Inflammatory macrophage treated with lipopolysaccharide for 4 hours (primary cell): ENCODE measurements at regions not wholly inside any gene's neighbourhood (a gene's known extent, or its start where the extent isn't known, plus 50 kb on each side); places are given as distances from the start of the nearest gene placed in this dataset.

Source experiments
- DNase-seq: peaks from one replicate; pipeline ENCODE4 v3.0.0-alpha.2; 2020

DNA sequence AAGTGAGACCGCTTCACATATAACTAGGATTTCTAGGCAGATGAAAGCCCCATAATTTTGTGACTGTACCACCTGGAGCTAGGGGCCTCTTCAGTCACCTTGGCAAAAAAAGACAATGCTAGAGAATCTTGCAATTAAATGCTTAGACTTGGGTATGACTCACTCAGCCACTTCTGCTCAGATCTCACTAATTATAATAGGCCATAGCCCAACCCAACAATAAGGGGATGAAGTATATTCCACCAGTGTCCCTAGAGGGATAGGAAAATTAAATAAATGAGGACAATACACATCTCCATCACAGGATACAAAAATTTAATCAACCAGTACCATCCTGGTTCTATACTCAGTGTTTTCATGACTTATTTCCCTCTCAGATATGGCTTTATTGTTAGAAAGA is 1079.9 kb upstream of the C9orf72 start:
- no peak for DNase-seq

DNA sequence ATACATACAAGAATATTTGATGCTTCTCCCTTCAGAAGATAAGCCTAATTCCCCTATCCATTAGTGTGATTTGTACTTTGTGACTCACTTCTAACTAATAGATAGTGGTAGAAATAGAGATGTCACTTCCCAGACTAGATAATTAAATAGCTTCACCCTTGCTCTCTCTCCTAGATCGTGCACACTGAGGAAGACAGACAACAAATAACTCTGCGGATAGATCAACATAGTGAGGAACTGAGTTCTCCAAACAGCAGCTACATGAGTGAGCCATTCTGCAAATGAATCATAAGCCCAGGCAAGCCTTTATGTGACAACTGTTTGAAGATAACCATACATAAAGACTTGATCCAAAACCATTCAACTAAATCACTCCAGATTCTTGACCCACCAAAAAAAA is 1083.4 kb upstream of the C9orf72 start:
- no peak for DNase-seq

DNA sequence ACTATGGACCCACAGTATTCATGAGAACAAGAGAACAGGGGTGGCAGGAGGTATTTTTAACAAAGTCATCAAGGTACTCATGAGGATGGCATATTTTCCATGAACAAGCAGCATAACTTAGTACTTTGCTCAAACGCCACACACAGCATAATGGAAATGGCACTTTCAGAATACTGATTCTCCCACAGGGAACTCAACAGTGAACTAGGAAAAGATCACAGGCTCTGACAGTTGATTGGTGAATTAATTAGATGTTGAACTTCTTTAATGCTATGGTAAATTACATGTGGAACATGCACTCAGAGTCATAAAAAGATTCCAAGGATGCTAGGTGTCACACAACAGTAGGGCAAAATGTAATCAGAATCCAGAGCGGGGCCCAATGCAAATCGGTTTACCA is 1088.6 kb upstream of the C9orf72 start:
- no peak for DNase-seq

DNA sequence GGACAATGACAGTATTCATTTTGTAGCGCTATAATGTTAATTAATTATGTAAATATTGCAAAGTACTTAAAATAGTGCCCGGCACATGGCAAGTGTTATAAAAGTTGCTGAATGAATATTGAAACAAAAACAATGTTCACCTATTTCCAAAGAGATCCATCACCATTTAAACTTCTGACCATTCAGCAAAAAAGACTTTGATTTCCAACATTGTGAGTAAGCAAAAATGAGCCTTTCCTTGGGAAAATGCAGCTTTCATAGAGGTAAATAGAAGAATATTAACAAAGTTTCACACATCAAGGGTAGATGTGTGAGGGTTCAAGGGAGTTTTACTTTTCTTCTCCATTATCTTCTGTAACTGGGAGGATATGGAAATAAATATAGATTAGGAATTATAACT is 1089.4 kb upstream of the C9orf72 start:
- DNase-seq = no peak

GRCh38 chr9:28668158-28668557 is 1094.9 kb upstream of the C9orf72 start:
- no peak for DNase-seq

DNA sequence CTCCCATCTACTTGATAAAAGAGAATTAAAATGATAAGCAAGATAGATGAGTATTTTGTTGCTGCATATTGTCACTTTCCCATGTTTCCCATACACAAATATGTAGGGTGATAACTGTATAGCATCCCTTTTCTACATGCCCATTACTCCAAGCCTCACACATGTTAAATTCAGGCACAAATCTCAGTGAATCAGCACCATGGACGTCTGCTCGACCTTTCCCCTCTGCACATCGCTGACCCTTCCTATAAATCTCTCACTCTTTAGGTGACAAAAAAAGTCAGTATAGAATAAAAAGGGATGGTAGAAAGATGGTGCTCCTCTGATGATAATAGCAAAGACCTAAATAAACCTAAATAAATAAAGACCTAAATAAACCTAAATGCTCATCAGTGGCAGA is 1097.7 kb upstream of the C9orf72 start:
- no peak for DNase-seq

GRCh38 chr9:28678097-28678496 is 1104.8 kb upstream of the C9orf72 start:
- no peak for DNase-seq

- no peak for DNase-seq
Measured at GRCh38 chr9:28688172-28688571, 1114.9 kb upstream of the C9orf72 start.

GRCh38 chr9:28692012-28692411 is 1118.7 kb upstream of the C9orf72 start:
- no peak for DNase-seq

DNA sequence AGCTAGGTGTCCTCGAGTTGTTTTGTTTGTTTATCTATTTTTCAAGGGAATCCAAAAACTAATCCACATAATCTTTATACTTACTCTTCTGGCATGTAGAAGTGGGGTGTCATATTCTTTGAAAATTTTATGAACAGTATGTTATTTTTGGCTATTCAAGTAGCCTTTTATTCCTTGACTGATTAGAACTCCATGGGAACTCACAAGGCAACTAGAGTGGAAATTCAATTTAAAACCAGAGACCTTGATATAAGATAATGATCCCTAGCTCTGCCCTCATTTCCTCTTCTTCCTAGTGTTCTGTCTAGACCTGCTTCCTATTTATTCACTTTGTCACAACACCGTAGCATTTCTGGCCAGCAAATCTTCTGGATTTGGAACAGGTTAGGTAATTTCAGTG is 1123.7 kb upstream of the C9orf72 start:
- no peak for DNase-seq

- no peak for DNase-seq
Measured at GRCh38 chr9:28699632-28700031, 1126.4 kb upstream of the C9orf72 start.

DNA sequence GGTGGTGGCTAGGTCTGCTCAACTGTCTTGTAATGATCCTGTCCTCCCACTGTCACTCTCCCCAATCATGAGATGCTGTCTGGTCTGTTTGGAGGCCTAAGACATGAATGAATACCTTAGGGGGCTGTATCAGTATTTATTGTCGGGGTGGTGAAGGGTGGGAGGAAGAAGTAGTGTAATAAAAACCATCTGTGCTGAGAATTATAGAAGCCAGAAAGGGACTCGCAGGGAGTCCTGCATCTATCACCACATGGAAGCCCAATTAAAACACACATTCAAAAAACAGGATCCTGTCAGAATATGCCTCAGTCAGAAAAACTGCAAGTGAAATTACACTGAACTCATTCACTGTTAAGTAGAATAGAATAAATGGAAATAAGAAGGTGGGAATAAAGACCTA is 1134.3 kb upstream of the C9orf72 start:
- DNase-seq = no peak

DNA sequence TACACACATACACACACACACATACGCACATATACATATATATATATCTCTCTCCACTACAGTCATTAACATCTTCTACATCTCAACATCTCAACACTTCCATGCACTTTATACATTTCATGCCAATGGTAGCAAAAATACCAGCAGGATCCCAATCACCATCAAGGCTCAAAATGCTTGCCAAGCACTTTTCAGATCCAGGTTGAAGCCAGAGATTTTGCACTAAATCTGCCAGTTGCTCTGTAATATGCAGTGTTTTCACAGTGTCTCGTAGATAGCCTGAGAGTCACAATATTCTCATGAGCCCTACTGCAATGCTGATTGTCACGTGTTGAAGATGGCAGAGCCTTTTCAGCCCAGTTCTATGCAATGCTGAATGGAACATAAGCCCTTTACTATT is 1140.9 kb upstream of the C9orf72 start:
- no peak for DNase-seq

DNA sequence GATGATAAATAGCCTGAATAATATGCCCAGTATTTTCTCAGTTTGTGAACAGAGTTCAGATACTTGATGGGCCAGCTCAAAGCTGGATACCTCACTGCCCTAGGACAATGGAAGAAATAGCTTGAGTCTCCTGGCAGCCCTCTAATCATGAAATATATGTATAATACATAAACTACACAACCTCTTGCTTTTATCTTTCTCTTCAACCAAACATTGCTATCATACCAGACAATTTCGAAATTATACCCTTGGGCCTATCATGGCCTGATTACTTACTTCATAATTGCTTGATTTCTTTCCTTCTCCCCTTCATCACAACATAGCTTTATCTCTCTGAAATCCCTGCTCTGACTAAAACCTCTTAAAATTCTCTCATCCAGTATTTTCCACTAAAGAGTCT is 1144.9 kb upstream of the C9orf72 start:
- DNase-seq = no peak

DNA sequence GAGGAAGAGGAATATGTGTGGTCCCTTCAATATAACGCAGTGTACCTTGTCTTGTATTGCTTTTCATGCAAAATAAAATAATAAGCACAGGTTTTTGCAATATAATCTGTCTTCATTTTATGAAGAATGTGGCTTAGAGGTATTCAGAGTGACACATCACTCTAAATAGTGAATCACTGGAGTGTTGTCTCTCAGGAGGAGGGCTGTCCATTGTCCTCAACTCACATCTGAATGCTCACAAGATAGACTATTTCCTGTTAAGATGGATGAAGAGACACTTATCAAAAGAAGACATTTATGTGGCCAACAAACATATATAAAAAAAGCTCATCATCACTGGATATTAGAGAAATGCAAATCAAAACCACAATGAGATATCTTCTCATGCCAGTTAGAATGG is 1147.5 kb upstream of the C9orf72 start:
- no peak for DNase-seq

DNA sequence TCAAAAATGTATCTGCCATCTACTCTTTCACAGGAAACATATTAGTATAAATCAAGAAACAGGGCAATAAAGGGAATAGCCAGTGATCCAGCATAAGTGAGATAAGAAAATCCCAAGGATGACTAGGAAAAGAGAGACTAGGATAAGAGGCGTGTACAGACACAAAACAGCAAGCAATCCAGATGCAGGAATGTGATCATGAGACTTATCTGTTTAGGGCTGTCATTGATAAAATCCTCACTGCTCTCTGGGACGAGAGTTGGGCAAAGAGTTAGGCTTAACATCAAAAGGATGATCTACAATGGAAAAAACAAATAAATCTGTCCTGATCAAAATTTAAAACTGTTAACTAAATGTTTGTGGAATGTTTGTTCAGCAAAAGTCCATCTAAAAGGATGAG is 1156.8 kb upstream of the C9orf72 start:
- DNase-seq = no peak

- DNase-seq = no peak
Measured at GRCh38 chr9:28735738-28736342, 1162.6 kb upstream of the C9orf72 start.

GRCh38 chr9:28741459-28741858 is 1168.2 kb upstream of the C9orf72 start:
- DNase-seq = no peak

- no peak for DNase-seq
Measured at GRCh38 chr9:28747351-28747985, 1174.2 kb upstream of the C9orf72 start.

GRCh38 chr9:28750136-28750535 is 1176.9 kb upstream of the C9orf72 start:
- no peak for DNase-seq

- DNase-seq = no peak
Measured at GRCh38 chr9:28758341-28758740, 1185.1 kb upstream of the C9orf72 start.

GRCh38 chr9:28758971-28759370 is 1185.7 kb upstream of the C9orf72 start:
- no peak for DNase-seq

GRCh38 chr9:28762167-28762566 is 1188.9 kb upstream of the C9orf72 start:
- DNase-seq = no peak

DNA sequence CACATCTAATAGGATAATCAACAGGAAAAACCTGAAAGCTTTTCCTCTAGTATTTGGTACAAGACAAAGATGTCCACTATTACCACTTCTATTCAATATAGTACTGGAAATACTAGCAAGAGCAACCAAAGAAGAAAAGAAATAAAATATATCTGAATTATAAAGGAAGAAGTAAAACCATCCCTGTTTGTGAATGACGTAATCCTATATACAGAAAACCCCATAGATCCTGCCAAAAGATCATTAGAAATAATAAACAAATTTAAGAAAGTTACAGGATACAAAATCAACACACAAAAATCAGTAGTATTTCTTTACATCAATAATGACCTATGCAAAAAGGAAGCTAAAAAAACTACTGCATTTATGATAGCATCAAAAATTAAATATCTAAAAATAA is 1191.3 kb upstream of the C9orf72 start:
- DNase-seq = no peak

- no peak for DNase-seq
Measured at GRCh38 chr9:28770226-28770625, 1196.9 kb upstream of the C9orf72 start.
